GM12878 (cell line): ENCODE measurements at regions not wholly inside any gene's neighbourhood (a gene's known extent, or its start where the extent isn't known, plus 50 kb on each side); places are given as distances from the start of the nearest gene placed in this dataset.

Experiments used
- BRCA1 ChIP-seq: IDR thresholded peaks from 2 replicates; pipeline ENCODE4 v1.6.1; 2011; ENCODE audit warnings: low read depth, low read length, improper control_type of control experiment
- CHD2 ChIP-seq: IDR thresholded peaks from 2 replicates; pipeline ENCODE4 v1.6.1; 2011; ENCODE audit warnings: low read depth, low read length, improper control_type of control experiment, borderline replicate concordance
- CUX1 ChIP-seq: IDR thresholded peaks from 2 replicates; pipeline ENCODE4 v1.6.1; 2012; ENCODE audit warnings: improper control_type of control experiment, low read depth, low read length; ENCODE audit not compliant: insufficient replicate concordance
- EGR1 ChIP-seq, 2 experiments: IDR thresholded peaks; 1 replicate in 1 of 2; 2 replicates in 1 of 2; pipeline ENCODE4 v1.6.1; 2011 to 2012; ENCODE audit warnings: low read depth in 2 of 2, low read length in 2 of 2, borderline replicate concordance in 1 of 2, mild to moderate bottlenecking in 1 of 2, moderate library complexity in 1 of 2
- ELK1 ChIP-seq: IDR thresholded peaks from 2 replicates; pipeline ENCODE4 v1.6.1; 2012; ENCODE audit warnings: low read depth, low read length, improper control_type of control experiment
- JUND ChIP-seq: IDR thresholded peaks from 2 replicates; pipeline ENCODE4 v1.6.1; 2012; ENCODE audit warnings: low read depth, mild to moderate bottlenecking, low read length, improper control_type of control experiment, moderate library complexity
- MTA3 ChIP-seq: IDR thresholded peaks from 2 replicates; pipeline ENCODE4 v1.6.1; 2012; ENCODE audit warnings: low read length, inconsistent platforms, borderline replicate concordance
- MYB ChIP-seq: fragments of 150-350 bp; IDR thresholded peaks from 2 replicates; pipeline ENCODE4 v1.6.1; 2014; ENCODE audit warnings: mild to moderate bottlenecking, low read depth, low read length, borderline replicate concordance
- NR2C1 ChIP-seq: fragments of 450-650 bp; IDR thresholded peaks from 2 replicates; pipeline ENCODE4 v1.6.1; 2017; ENCODE audit warnings: antibody characterized with exemption, mild to moderate bottlenecking, moderate library complexity
- PAX8 ChIP-seq: fragments of 450-650 bp; IDR thresholded peaks from 2 replicates; pipeline ENCODE4 v1.6.1; 2017; ENCODE audit warnings: mild to moderate bottlenecking, moderate library complexity
- RELA ChIP-seq: fragments of 450-650 bp; IDR thresholded peaks from 2 replicates; pipeline ENCODE4 v1.8.0; 2014; ENCODE audit warnings: borderline replicate concordance; ENCODE audit not compliant: partially characterized antibody
- SMARCA5 ChIP-seq: fragments of 450-650 bp; IDR thresholded peaks from 2 replicates; pipeline ENCODE4 v1.6.1; 2017; ENCODE audit warnings: mild to moderate bottlenecking
- SMC3 ChIP-seq: IDR thresholded peaks from 2 replicates; pipeline ENCODE4 v1.6.1; 2011; ENCODE audit warnings: low read length, improper control_type of control experiment, borderline replicate concordance
- TBL1XR1 ChIP-seq: IDR thresholded peaks from 2 replicates; pipeline ENCODE4 v1.6.1; 2012; ENCODE audit warnings: low read depth, low read length, improper control_type of control experiment
- ZBTB33 ChIP-seq: fragments of 450-650 bp; IDR thresholded peaks from 2 replicates; pipeline ENCODE4 v1.6.1; 2017; ENCODE audit warnings: mild to moderate bottlenecking
- ZBTB40 ChIP-seq: fragments of 450-650 bp; IDR thresholded peaks from 2 replicates; pipeline ENCODE4 v1.6.1; 2016; ENCODE audit warnings: mild to moderate bottlenecking, moderate library complexity, borderline replicate concordance
- ZNF384 ChIP-seq: IDR thresholded peaks from 2 replicates; pipeline ENCODE4 v1.6.1; 2012; ENCODE audit warnings: low read depth, mild to moderate bottlenecking, low read length, improper control_type of control experiment, borderline replicate concordance

GRCh38 chr12:115456946-115457689 lies 773.1 kb upstream of the TBX3 start (continued):
- TF ChIP-seq ZBTB33 (no peak), ELK1 (no peak), SMARCA5 (no peak), EGR1 (IDR thresholded peaks at IDR 0.05; ENCODE audit: borderline replicate concordance in 1 of 2, low read depth in 2 of 2, low read length in 2 of 2) (no peak), CUX1 (no peak), SMC3 (peak; percentile 24; the same call in 1 of the 2 replicates), BRCA1 (no peak), NR2C1 (no peak), ZNF384 (no peak), MTA3 (no peak), MYB (no peak), RELA (no peak), JUND (no peak), ZBTB40 (no peak), CHD2 (no peak), PAX8 (no peak), TBL1XR1 (no peak)
